H1 (cell line): ENCODE measurements at regions not wholly inside any gene's neighbourhood (a gene's known extent, or its start where the extent isn't known, plus 50 kb on each side); places are given as distances from the start of the nearest gene placed in this dataset.

Source experiments
- CBX8 ChIP-seq: fragments of 300-800, 300-1000 bp; sonication (generic); IDR thresholded peaks from 2 replicates; pipeline ENCODE4 v1.7.1; 2016; ENCODE audit warnings: low read depth, low read length, borderline replicate concordance
- POLR2AphosphoS5 ChIP-seq: IDR thresholded peaks from 2 replicates; pipeline ENCODE4 v1.6.1; 2011; ENCODE audit warnings: low read depth, low read length

- TF ChIP-seq POLR2AphosphoS5 (no peak), CBX8 (no peak)
- TF ChIP-seq, all 59 proteins: peak for 0
Observed at GRCh38 chr4:122219356-122219755, 67.2 kb downstream of the BLTP1 start (continued).
